Testis (tissue), 2 donors: ENCODE measurements at regions not wholly inside any gene's neighbourhood (a gene's known extent, or its start where the extent isn't known, plus 50 kb on each side); places are given as distances from the start of the nearest gene placed in this dataset.

Experiments
- DNase-seq: peaks from one replicate; pipeline ENCODE4 v3.0.0-alpha.2; 2019
- H3K27ac ChIP-seq, 2 donors: fragments of 200-600 bp; sonication (generic); one replicate each; pipeline ENCODE4 v1.5.1; 2019
- H3K27me3 ChIP-seq: fragments of 200-600 bp; sonication (generic); one replicate; pipeline ENCODE4 v1.5.1; 2019
- H3K36me3 ChIP-seq: fragments of 200-600 bp; sonication (generic); one replicate; pipeline ENCODE4 v1.5.1; 2017; ENCODE audit warnings: low read depth; ENCODE audit errors: missing control alignments
- H3K4me1 ChIP-seq: fragments of 200-600 bp; sonication (generic); one replicate; pipeline ENCODE4 v1.5.1; 2019
- H3K4me3 ChIP-seq, 2 donors: fragments of 200-600 bp; sonication (generic); one replicate each; pipeline ENCODE4 v1.5.1; 2017 to 2019
- H3K9me3 ChIP-seq: fragments of 200-600 bp; sonication (generic); one replicate; pipeline ENCODE4 v1.5.1; 2017
- POLR2A ChIP-seq: fragments of 450-650 bp; IDR thresholded peaks from one replicate; pipeline ENCODE4 v1.6.1; 2017; ENCODE audit warnings: antibody characterized with exemption, mild to moderate bottlenecking, moderate library complexity
- WGBS, 2 donors: methylation state at CpG; one replicate each; pipeline ENCODE4 v1.1.5; 2018; 5-methylcytosine and 5-hydroxymethylcytosine counted together
- intact Hi-C: fragments of 100-400 bp; cut with DNase I; formaldehyde crosslinking; loops from one replicate; pipeline ENCODE4 v1.15.1; 2023; ENCODE audit warnings: low total_unique reads
- TF ChIP-seq, protein P1 (sequence below), 3 experiments: fragments of 450-650 bp in 2 of 3; fragments of 200-600 bp in 1 of 3; sonication (generic) in 1 of 3; IDR thresholded peaks; one replicate each; pipeline ENCODE4 v1.5.1; 2016 to 2019; ENCODE audit warnings: antibody characterized with exemption in 3 of 3, mild to moderate bottlenecking in 2 of 3, moderate library complexity in 1 of 3

DNA sequence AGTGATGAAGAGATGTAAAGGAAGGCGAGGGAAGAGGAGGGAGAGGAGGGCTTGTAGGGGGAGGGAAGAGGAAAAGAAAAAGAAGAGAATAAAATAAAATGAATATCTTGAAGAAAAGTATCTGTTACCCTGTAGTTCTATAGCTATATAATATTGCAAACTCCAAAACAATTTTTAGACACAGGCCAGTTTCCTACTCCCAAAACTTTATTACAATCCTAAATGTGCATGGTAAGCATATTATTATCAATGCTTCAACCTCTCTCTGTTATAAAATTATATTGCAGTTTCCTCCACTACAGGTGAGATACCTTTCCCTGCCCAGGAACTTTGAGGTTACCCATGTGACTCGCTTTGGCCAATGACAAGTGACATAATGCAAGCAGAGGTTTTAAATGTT is 1351.6 kb upstream of the NRXN1 start:
- H3K4me3 ChIP-seq: no peak overlapping the region
- DNase-seq: no peak
- no peaks in the 10 kb centered on the region for H3K36me3 ChIP-seq
- H3K9me3 ChIP-seq: no peaks in the 10 kb centered on the region
- H3K27ac ChIP-seq: no peak overlapping the region
- no peaks in the 10 kb centered on the region for H3K4me1 ChIP-seq
- H3K27me3 ChIP-seq: no peaks in the 10 kb centered on the region
- TF ChIP-seq, protein P1, sequence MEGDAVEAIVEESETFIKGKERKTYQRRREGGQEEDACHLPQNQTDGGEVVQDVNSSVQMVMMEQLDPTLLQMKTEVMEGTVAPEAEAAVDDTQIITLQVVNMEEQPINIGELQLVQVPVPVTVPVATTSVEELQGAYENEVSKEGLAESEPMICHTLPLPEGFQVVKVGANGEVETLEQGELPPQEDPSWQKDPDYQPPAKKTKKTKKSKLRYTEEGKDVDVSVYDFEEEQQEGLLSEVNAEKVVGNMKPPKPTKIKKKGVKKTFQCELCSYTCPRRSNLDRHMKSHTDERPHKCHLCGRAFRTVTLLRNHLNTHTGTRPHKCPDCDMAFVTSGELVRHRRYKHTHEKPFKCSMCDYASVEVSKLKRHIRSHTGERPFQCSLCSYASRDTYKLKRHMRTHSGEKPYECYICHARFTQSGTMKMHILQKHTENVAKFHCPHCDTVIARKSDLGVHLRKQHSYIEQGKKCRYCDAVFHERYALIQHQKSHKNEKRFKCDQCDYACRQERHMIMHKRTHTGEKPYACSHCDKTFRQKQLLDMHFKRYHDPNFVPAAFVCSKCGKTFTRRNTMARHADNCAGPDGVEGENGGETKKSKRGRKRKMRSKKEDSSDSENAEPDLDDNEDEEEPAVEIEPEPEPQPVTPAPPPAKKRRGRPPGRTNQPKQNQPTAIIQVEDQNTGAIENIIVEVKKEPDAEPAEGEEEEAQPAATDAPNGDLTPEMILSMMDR (IDR thresholded peaks at IDR 0.05): no peak
- TF ChIP-seq POLR2A: no peak
- intact Hi-C loops: no loop called here
- 88 to 91% methylated on average over 2 of the region's 2 CpGs for WGBS, 2 donors

DNA sequence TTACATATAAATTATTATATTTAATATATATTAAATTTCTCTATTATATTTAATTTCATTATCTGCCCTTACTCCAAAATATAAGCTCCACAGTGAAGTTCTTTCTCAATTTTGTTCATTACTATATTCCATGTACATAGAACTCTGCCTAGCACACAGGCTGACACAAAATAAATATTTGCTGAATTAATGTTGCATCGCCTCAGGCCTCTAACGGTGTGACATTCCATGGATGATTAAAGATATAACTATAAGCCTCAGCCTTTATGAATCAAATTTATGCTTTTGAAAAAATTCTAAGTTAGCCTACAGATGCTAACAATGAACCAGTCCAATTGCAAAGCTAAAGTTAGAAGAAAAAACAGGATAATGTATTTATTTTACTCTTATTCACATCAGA is 1337.2 kb upstream of the NRXN1 start:
- Histone ChIP-seq H3K36me3 (no peaks in the 10 kb centered on the region), H3K4me3 (no peak overlapping the region), H3K4me1 (no peaks in the 10 kb centered on the region), H3K27ac (no peak overlapping the region), H3K27me3 (no peaks in the 10 kb centered on the region), H3K9me3 (no peaks in the 10 kb centered on the region)
- 66 to 100% methylated on average over 2 of the region's 2 CpGs for WGBS, 2 donors
- intact Hi-C loops: no loop called here
- TF ChIP-seq, protein P1 (IDR thresholded peaks at IDR 0.05): no peak
- no peak for TF ChIP-seq POLR2A
- DNase-seq: no peak

DNA sequence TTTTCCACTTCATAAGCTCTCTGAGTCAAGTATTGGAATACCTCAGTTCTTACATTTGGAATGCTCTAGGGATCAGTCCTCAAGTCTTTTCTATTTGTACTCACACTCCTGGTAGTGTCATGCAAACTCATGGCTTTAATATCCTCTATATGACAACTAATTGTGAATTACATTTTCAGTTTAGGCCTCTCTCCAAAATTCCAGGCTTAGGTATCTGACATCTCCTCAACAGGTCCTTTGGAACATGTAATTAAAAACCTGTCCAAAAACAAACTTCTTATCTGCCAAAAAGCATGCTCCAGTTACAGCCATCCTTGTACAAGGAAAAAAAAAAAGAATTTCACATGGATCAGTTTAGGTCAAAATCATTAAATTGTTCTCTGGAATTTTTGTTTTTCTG is 1336.2 kb upstream of the NRXN1 start:
- no peaks in the 10 kb centered on the region for H3K4me1 ChIP-seq
- no peak overlapping the region for H3K27ac ChIP-seq
- TF ChIP-seq, protein P1 (IDR thresholded peaks at IDR 0.05): no peak
- no peak for TF ChIP-seq POLR2A
- H3K36me3 ChIP-seq: no peaks in the 10 kb centered on the region
- H3K27me3 ChIP-seq: no peaks in the 10 kb centered on the region
- intact Hi-C loops: no loop called here
- H3K4me3 ChIP-seq: no peak overlapping the region
- DNase-seq: no peak
- H3K9me3 ChIP-seq: no peaks in the 10 kb centered on the region

DNA sequence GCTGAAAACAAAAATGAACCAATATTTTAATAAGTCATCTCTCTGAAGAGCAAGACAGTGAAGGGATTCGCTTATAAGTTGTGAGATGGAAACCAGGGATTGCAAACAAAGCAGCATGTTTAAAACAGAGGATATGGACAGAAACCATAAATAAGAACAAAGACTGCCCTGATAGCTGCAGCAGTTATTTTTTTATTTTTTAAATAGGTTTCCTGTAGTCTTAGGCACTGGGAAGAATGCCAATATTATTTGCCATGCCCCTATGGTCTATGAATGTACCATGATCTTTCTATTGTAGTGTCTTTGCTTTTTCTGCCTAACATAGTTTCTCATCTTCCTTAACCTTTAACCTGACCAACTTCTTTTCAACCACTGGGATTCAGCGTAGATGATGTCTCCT is 1334.0 kb upstream of the NRXN1 start:
- H3K9me3 ChIP-seq: no peaks in the 10 kb centered on the region
- 86 to 94% methylated on average over 2 of the region's 2 CpGs for WGBS, 2 donors
- DNase-seq: no peak
- no peak overlapping the region for H3K4me3 ChIP-seq
- TF ChIP-seq, protein P1 (IDR thresholded peaks at IDR 0.05): no peak
- no peak for TF ChIP-seq POLR2A
- intact Hi-C loops: no loop called here
- H3K4me1 ChIP-seq: no peaks in the 10 kb centered on the region
- H3K27ac ChIP-seq: no peak overlapping the region
- H3K36me3 ChIP-seq: no peaks in the 10 kb centered on the region
- H3K27me3 ChIP-seq: no peaks in the 10 kb centered on the region

DNA sequence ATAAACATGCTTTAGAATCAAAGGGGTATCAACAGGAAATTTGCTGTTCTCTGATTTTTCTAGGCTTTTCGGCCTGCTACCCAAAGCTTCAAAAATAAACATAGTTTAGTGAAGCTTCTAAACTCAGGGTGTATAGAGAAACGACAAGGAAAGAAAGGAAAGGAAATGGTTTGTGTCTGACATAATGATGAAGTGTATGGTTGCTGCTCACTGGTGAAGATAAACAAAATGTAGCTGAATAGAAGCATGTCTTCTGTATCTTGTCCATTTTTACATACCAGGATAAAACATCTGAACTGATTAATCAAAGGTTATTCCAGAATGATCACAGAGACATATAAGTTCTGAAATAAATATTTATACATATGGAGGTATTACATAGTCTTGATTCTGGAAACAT is 1324.6 kb upstream of the NRXN1 start:
- Histone ChIP-seq H3K9me3 (no peaks in the 10 kb centered on the region), H3K27me3 (no peaks in the 10 kb centered on the region), H3K27ac (no peak overlapping the region), H3K4me1 (no peaks in the 10 kb centered on the region), H3K36me3 (no peaks in the 10 kb centered on the region), H3K4me3 (no peak overlapping the region)
- no peak for TF ChIP-seq POLR2A
- TF ChIP-seq, protein P1 (IDR thresholded peaks at IDR 0.05): no peak
- DNase-seq: no peak
- WGBS, 2 donors: 43 to 52% methylated on average over 2 of the region's 2 CpGs
- intact Hi-C loops: no loop called here
